HEK293 (cell line): ENCODE measurements at regions not wholly inside any gene's neighbourhood (a gene's known extent, or its start where the extent isn't known, plus 50 kb on each side); places are given as distances from the start of the nearest gene placed in this dataset.

ENCODE experiments used
- ZNF670 ChIP-seq: fragments of 450-650 bp; formaldehyde crosslinking; IDR thresholded peaks from 2 replicates; pipeline ENCODE4 v1.5.1; 2016; ENCODE audit warnings: missing biosample characterization, missing genetic modification characterization, low read depth
- ZSCAN4 ChIP-seq: fragments of 450-650 bp; formaldehyde crosslinking; IDR thresholded peaks from 2 replicates; pipeline ENCODE4 v1.5.1; 2017; ENCODE audit warnings: missing biosample characterization, missing genetic modification characterization

GRCh38 chr7:42483886-42484285 is 246.9 kb upstream of the GLI3 start:
- no peak for TF ChIP-seq ZNF670 (tag by site-specific recombination)
- TF ChIP-seq ZSCAN4 (tag by site-specific recombination): no peak
